ENCODE measurements at regions not wholly inside any gene's neighbourhood (a gene's known extent, or its start where the extent isn't known, plus 50 kb on each side); places are given as distances from the start of the nearest gene placed in this dataset.

GRCh38 chrX:8033175-8033574 is 106.0 kb upstream of the PNPLA4 start:
- TF ChIP-seq CTCF (IDR thresholded peaks at IDR 0.05) (no peak), POLR2A (IDR thresholded peaks at IDR 0.05) (no peak)

Data from transverse colon (tissue), 3 donors.